ENCODE measurements at regions not wholly inside any gene's neighbourhood (a gene's known extent, or its start where the extent isn't known, plus 50 kb on each side); places are given as distances from the start of the nearest gene placed in this dataset.

- no peak for TF ChIP-seq TSHZ2 (CRISPR knock-in tag; IDR thresholded peaks at IDR 0.05)
- no peak for TF ChIP-seq ZNF70 (CRISPR knock-in tag; IDR thresholded peaks at IDR 0.05)
- TF ChIP-seq ZFP30 (CRISPR knock-in tag; IDR thresholded peaks at IDR 0.05): no peak
Measured at GRCh38 chr16:7097518-7097917, 235.1 kb upstream of the RBFOX1 start (continued).

GRCh38 chr16:7093511-7093910 lies 239.1 kb upstream of the RBFOX1 start:
- no peak for TF ChIP-seq PATZ1 (CRISPR knock-in tag; IDR thresholded peaks at IDR 0.05; ENCODE audit: borderline replicate concordance)
- TF ChIP-seq BACH2 (CRISPR knock-in tag; IDR thresholded peaks at IDR 0.05; ENCODE audit: borderline replicate concordance): no peak
- no peak for TF ChIP-seq ESRRG (CRISPR knock-in tag; IDR thresholded peaks at IDR 0.05)
- no peak for TF ChIP-seq CREB5 (CRISPR knock-in tag; IDR thresholded peaks at IDR 0.05; ENCODE audit: low read depth)
- no peak for TF ChIP-seq ZNF70 (CRISPR knock-in tag; IDR thresholded peaks at IDR 0.05)
- TF ChIP-seq TSHZ2 (CRISPR knock-in tag; IDR thresholded peaks at IDR 0.05): no peak
- TF ChIP-seq ZNF8 (CRISPR knock-in tag; IDR thresholded peaks at IDR 0.05): no peak
- no peak for TF ChIP-seq CSRNP3 (CRISPR knock-in tag; IDR thresholded peaks at IDR 0.05)
- no peak for TF ChIP-seq TCF4 (CRISPR knock-in tag; IDR thresholded peaks at IDR 0.05; ENCODE audit: borderline replicate concordance)
- ATAC-seq: no peak

GRCh38 chr16:7090628-7091115 lies 242.0 kb upstream of the RBFOX1 start:
- no peak for ATAC-seq
- no peak for TF ChIP-seq CREB5 (CRISPR knock-in tag; IDR thresholded peaks at IDR 0.05; ENCODE audit: low read depth)
- no peak for TF ChIP-seq ZFP30 (CRISPR knock-in tag; IDR thresholded peaks at IDR 0.05)
- TF ChIP-seq PATZ1 (CRISPR knock-in tag; IDR thresholded peaks at IDR 0.05; ENCODE audit: borderline replicate concordance): no peak
- no peak for TF ChIP-seq TSHZ2 (CRISPR knock-in tag; IDR thresholded peaks at IDR 0.05)
- TF ChIP-seq TOX (CRISPR knock-in tag; IDR thresholded peaks at IDR 0.05; ENCODE audit: borderline replicate concordance): no peak
- TF ChIP-seq ISL1 (CRISPR knock-in tag; IDR thresholded peaks at IDR 0.05): no peak
- TF ChIP-seq OSR1 (CRISPR knock-in tag; IDR thresholded peaks at IDR 0.05): no peak
- no peak for TF ChIP-seq ZFP3 (CRISPR knock-in tag; IDR thresholded peaks at IDR 0.05)
- no peak for TF ChIP-seq ARNTL (CRISPR knock-in tag; IDR thresholded peaks at IDR 0.05; ENCODE audit: borderline replicate concordance, low read depth)
- no peak for TF ChIP-seq POU6F1 (CRISPR knock-in tag; IDR thresholded peaks at IDR 0.05; ENCODE audit: borderline replicate concordance, low read depth)
- TF ChIP-seq ZNF8 (CRISPR knock-in tag; IDR thresholded peaks at IDR 0.05): no peak
- TF ChIP-seq ZNF565 (CRISPR knock-in tag; conservative IDR thresholded peaks at IDR 0.05; ENCODE audit: low read depth): no peak
- TF ChIP-seq ZC3H10 (CRISPR knock-in tag; IDR thresholded peaks at IDR 0.05): no peak

Data from SK-N-SH treated with all-trans-retinoic acid at 6 μM for 48 hours (cell line).